Ecto neural progenitor cell (in vitro differentiated cells): ENCODE measurements at regions not wholly inside any gene's neighbourhood (a gene's known extent, or its start where the extent isn't known, plus 50 kb on each side); places are given as distances from the start of the nearest gene placed in this dataset.

Experiments used
- DNase-seq: peaks from one replicate; pipeline ENCODE4 v3.0.0-alpha.2; 2018; ENCODE audit warnings: low spot score

DNA sequence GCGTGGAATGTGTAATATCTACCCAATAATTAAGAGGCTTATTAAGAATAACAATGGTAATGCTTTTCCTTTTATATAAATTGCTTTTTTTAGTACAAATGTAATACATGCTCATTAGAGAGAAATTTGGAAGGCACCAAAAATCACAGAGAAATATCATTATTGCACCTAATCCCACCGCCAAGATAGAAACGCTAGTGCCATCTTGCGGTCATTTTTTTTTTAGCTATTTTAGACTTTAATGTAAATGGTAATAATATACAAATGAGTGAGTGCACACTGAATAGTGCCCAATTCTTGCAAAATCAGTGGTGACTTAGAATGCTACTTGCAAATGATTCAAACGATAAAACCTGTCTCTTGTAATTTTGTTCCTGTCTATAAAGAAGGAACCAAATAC is 576.8 kb upstream of the TMEM132C start:
- no peak for DNase-seq

DNA sequence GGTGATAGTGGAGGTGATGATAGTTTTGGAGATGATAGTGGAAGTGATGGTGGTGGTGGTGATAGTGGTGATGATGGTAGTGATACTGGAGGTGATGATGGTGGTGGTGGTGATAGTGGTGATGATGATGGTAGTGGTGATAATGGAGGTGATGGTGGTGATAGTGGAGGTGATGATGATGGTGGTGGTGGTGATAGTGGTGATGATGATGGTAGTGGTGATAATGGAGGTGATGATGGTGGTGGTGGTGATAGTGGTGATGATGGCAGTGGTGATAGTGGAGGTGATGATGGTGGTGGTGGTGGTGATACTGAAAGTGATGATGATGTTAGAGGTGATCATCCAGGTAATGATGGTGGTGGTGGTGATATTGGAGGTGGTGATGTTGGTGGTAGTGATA is 570.0 kb upstream of the TMEM132C start:
- DNase-seq, result no peak

DNA sequence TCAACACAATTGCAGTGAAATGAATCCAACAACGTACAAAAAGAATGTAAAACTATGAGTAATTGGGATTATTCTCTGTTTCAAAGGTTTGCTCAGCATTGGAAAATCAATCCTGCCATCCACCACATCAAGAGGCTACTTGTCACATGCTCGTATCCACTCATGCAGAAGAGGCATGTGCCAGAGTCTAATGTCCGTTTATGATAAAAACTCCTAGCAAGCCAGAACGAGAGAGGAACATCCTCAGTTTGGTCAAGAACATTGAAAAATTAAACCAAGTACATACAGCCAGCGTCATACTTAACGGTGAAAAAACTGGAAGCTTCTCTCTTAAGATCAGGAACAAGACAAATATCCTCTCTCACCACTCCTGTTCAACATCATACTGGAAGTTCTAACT is 563.9 kb upstream of the TMEM132C start:
- DNase-seq, result no peak

DNA sequence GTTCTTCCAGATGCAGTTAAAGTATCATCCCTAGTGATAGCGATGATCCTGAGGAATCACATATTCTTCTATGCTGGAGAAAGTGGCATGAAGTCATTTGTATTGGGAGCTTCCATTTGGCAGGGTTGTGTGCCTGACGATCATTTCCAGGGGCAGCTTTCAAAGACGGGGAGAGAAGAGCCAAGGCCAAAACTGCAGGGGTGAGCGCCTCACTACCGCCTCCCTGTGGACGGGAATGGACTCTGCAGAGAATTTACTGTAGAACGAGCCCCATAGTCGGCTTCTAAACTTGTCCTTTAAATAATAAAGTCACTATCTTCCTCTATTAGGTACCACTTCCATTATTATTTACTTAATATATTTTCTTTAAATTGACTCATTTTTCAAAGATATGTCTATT is 555.9 kb upstream of the TMEM132C start:
- no peak for DNase-seq

- DNase-seq, result no peak
Measured at GRCh38 chr12:127712561-127712960, 554.4 kb upstream of the TMEM132C start.

- DNase-seq, result no peak
Measured at GRCh38 chr12:127716166-127716565, 550.8 kb upstream of the TMEM132C start.

DNA sequence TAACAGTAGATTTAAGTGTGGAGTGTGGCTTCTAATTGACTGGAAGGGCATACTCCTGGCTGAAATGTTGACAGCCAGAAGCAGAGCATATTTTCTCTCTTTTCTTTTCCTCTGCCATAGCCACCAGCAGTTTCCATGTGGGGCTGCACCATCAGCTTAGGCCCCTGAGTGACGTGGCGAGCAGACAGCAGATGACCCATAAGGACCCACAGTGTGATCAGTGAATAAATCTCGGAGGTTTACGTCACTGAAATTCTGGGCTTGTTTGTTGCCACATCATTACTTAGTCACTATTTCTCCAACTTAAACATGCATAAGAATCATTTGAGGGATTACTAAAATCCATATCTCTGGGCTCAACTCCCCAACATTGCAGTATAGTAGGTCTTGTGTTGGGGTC is 549.7 kb upstream of the TMEM132C start:
- DNase-seq, result no peak

- DNase-seq, result no peak
Measured at GRCh38 chr12:127720334-127720733, 546.6 kb upstream of the TMEM132C start.

- DNase-seq, result no peak
Measured at GRCh38 chr12:127722611-127723010, 544.4 kb upstream of the TMEM132C start.

DNA sequence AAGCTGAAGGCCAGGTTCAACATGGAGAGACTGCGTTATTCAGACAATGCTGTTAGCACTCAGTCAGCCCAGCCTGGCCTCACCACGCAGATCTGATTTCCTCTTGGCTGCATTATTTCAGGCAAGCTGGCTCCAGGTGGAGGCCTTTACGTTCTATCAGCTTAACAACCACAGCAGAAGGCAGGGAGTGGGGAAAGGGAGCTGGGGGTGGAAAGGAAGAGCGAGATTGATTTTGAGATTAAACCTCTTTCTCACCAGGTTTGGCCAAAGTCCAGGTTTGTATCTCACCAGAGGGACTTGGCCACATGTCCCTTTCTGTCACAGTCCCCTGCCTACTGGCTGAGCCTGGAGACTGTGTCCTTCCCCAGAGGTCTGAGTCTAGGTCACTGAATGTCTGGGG is 543.7 kb upstream of the TMEM132C start:
- no peak for DNase-seq

DNA sequence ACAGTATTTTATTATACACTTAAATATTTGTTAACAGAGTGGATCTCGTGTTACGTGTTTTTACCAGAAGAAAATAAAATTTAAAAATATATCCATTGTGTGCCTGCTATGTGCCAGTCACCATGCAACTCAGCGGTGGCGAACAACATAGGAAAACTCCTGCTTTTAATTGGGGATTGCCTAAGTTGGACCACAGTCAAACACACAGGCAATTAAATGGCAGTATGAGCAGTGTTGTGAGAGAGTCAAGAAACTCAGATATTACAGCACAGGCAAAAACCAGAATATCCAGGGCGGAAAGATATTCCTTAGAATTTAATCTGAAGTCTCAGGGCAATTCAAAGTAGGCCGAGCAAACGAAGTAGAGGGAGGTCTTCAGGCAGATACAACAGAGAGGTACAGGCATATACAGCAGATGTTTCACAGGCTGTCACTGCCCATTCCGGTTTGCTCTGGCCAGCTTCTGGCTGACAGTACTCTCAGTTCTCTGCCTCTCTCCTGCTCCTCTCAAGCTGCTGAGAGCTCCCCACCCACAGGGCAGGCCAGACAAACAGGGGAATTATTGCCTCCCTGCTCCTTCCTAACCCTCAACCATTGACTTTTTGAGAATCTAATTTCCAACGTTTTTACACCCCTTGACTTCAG is 540.2 kb upstream of the TMEM132C start:
- no peak for DNase-seq

DNA sequence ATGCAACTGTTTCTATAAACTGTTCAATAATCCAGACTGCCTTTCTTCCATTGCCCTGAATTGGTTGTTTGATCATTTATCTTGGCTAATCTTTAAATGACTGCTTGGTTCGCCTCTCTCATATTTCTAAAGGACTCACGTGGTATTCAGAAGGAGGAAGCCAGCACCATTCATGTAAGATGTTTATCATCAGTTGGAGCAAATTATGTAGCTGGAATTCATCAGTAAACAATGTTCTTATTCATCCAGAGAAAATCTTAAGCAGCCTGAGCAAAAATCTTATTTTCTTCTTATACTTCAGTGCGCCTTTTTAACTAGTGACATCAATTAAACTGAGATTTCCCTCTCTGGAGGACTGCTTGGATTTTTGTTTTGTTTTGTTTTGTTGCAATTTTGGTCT is 538.7 kb upstream of the TMEM132C start:
- DNase-seq, result no peak

GRCh38 chr12:127728729-127729128 is 538.2 kb upstream of the TMEM132C start:
- DNase-seq, result no peak

DNA sequence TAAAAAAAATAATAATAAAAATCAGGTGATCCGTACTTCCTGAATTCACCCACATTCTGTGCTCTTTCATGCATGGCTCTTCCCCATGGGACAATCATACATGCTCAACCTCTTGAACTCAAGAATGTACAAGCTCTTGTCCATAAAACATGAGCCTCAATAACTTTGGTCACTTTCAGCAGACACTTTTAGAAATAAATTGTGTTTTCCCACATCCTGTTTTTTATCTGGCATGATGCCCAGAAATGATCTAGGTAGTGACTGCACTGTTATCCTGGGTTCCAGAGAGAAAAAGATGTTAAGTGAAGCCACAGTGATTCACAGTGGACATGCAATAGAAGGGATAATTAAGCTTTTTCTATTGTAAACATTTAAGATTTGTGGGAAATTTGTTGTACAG is 537.6 kb upstream of the TMEM132C start:
- no peak for DNase-seq

DNA sequence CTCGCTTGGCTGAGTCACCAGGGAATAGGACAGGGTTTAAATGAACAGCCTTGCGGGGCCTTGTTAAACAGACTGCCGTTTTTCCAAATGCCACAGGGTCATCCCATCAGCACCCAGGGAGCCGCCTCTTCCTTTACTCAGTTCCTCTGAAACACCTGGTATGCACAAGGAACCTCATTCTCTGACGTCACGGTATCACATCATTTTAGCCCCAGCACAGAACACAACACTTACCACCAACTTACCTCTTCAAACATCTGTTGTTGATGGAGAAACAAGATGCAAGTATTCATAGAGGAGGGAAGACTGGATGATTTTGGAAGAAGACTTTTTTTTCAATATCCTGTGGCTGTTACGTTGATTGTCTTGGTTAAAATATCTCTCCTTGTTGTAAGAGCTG is 535.3 kb upstream of the TMEM132C start:
- DNase-seq, result no peak

DNA sequence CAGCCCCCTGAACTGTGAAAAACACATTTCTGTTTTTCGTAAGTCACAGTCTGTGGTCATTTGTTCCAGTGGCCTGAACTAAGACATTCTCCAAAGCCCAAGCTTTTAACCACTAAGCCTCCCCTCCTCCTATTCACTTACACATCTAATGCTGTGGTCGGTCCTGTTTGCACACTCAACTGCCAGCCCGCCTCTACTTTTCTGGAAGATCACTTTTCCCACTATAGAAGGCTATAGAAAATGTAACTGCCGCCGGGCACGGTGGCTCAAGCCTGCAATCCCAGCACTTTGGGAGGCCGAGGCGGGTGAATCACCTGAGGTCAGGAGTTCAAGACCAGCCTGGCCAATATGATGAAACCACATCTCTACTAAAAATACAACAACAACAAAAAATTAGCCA is 524.7 kb upstream of the TMEM132C start:
- DNase-seq, result no peak

GRCh38 chr12:127745469-127746212 is 521.3 kb upstream of the TMEM132C start:
- no peak for DNase-seq

- no peak for DNase-seq
Measured at GRCh38 chr12:127749416-127749815, 517.6 kb upstream of the TMEM132C start.

- no peak for DNase-seq
Measured at GRCh38 chr12:127750076-127750840, 516.7 kb upstream of the TMEM132C start.

DNA sequence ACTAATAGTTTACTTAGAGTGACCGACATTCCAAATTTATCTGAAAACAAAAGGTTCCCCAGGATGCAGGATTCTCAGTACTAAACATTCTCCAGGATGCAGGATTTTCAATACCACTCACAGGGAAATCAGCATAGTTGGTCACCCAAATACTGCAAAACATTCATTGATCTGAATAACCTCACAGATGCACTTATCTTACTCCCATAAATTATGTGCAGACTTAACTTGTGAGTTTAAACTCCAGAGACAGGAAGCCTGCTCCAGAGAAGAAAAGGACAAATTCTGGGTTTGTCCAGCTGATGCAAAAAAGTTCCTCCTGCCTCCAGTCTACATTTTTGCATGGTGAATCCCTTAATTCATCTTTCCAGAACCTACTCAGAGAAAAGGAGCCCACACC is 514.2 kb upstream of the TMEM132C start:
- DNase-seq, result no peak

DNA sequence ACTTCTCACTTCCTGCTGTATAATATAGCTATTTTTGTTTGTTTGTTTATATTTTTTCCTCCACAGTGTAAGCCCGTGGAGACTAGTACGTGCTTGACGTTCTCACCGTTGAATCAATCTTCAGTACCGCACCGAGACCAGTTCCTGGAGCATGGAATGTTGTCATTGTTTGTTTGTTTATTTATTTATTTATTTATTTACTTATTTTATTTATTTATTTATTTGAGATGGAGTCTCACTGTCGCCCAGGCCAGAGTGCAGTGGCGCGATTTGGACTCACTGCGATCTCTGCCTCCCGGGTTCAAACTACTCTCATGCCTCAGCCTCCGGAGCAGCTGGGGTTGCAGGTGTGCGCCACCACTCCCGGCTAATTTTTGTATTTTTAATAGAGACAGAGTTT is 506.6 kb upstream of the TMEM132C start:
- no peak for DNase-seq

DNA sequence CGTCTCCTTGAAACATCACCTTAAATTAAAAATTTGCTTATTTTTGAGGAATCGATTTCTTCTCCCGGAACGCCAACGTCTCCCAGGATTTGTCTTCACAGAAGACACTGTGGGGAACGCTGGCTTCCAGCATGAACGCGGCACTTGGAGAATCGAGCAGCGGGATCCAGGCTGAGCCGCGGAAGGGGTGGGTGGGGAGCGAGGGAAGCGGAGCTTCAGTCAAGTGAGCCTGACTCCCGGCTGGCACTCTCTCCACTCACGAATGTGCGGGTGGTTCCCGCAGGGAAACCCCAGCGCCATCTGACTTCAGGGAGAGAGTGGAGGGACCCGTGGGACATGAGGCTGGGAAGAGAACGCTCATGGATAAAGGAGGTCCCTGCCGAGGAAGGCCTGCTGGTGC is 506.0 kb upstream of the TMEM132C start:
- no peak for DNase-seq

DNA sequence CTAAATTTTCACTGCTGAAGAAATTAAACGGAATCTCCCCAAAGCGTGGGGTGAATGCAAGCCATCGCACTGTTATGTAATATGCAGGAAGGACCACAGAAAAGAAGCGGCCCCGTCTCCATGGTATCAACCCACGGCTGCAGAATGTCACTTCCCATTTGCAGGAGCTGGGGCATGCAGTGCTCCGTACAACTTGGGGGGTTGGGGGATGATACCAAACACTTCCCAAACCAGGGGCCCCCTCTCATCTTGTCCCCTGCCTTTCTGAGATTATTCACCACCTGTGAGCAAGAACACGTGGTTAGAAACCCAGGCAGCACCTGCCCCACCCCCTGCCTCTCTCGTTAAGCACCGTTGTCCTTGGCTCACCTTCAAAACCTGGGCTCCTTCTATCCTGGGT is 505.1 kb upstream of the TMEM132C start:
- no peak for DNase-seq
